H1 (cell line): ENCODE measurements at regions not wholly inside any gene's neighbourhood (a gene's known extent, or its start where the extent isn't known, plus 50 kb on each side); places are given as distances from the start of the nearest gene placed in this dataset.

Experiments
- CTCF ChIA-PET: fragments of 300-600 bp; sonication (Branson Sonifier 250); formaldehyde crosslinking; loops from one replicate; lab custom pipeline; 2021; ENCODE audit not compliant: partially characterized antibody; lab: Charles Lee
- POLR2A ChIA-PET: fragments of 300-600 bp; sonication (Branson Sonifier 250); formaldehyde crosslinking; loops from one replicate; lab custom pipeline; 2021; ENCODE audit warnings: inconsistent platforms; ENCODE audit not compliant: partially characterized antibody; lab: Charles Lee
- DNase-seq, 2 experiments: peaks; one replicate each; pipeline versions ENCODE4 v3.0.0 to v3.0.0-alpha.2; 2010 to 2022; ENCODE audit warnings: low spot score in 2 of 2, low read depth in 1 of 2, mixed read lengths in 1 of 2
- FAIRE-seq: peaks from 2 replicates; lab custom pipeline; 2011; peaks lifted over from hg19 to GRCh38; lab: Jason Lieb, UNC
- H2AFZ ChIP-seq: 2 replicates; pipeline ENCODE4 v1.8.1; 2012; ENCODE audit warnings: low read length, inconsistent platforms
- H2AK5ac ChIP-seq: 2 replicates; pipeline ENCODE4 v1.6.1; 2013; ENCODE audit warnings: low read depth, low read length
- H2BK120ac ChIP-seq: replicated peaks from 2 replicates; pipeline ENCODE3; 2013; ENCODE audit warnings: low read depth, low read length, inconsistent platforms
- H2BK12ac ChIP-seq: 2 replicates; pipeline ENCODE4 v1.6.1; 2013; ENCODE audit warnings: low read depth, low read length
- H2BK15ac ChIP-seq: 2 replicates; pipeline ENCODE4 v1.6.1; 2013; ENCODE audit warnings: low read length
- H2BK20ac ChIP-seq: 2 replicates; pipeline ENCODE4 v1.6.1; 2013; ENCODE audit warnings: low read length
- H2BK5ac ChIP-seq: 2 replicates; pipeline ENCODE4 v1.6.1; 2013; ENCODE audit warnings: low read depth, low read length
- H3K14ac ChIP-seq: 2 replicates; pipeline ENCODE4 v1.6.1; 2013; ENCODE audit warnings: inconsistent platforms; ENCODE audit not compliant: insufficient read length
- H3K18ac ChIP-seq: 2 replicates; pipeline ENCODE4 v1.6.1; 2013; ENCODE audit warnings: low read length; ENCODE audit errors: extremely low read depth
- H3K23ac ChIP-seq: 2 replicates; pipeline ENCODE4 v1.6.1; 2013; ENCODE audit warnings: inconsistent platforms; ENCODE audit not compliant: insufficient read length
- H3K23me2 ChIP-seq: 2 replicates; pipeline ENCODE4 v1.6.1; 2013; ENCODE audit warnings: low read depth, low read length
- H3K27ac ChIP-seq: 2 replicates; pipeline ENCODE4 v1.6.1; 2011; ENCODE audit warnings: low read depth, low read length, inconsistent platforms
- H3K27me3 ChIP-seq, 4 experiments: replicated peaks in 1 of 4; 1 replicate in 1 of 4; 2 replicates in 3 of 4; pipeline versions ENCODE4 v1.6.1 to v1.8.1; 2011 to 2013; ENCODE audit warnings: low read length in 3 of 4, mild to moderate bottlenecking in 3 of 4, inconsistent platforms in 2 of 4, mixed read lengths in 2 of 4, moderate library complexity in 1 of 4; ENCODE audit not compliant: control insufficient read depth in 3 of 4, insufficient read depth in 3 of 4; ENCODE audit errors: extremely low read depth in 1 of 4
- H3K36me3 ChIP-seq, 4 experiments: 2 replicates each; pipeline versions ENCODE4 v1.6.1 to v1.8.1; 2011 to 2013; ENCODE audit warnings: mild to moderate bottlenecking in 4 of 4, low read length in 3 of 4, moderate library complexity in 2 of 4, control low read depth in 1 of 4, inconsistent platforms in 1 of 4; ENCODE audit not compliant: insufficient read depth in 4 of 4, control insufficient read depth in 2 of 4
- H3K4ac ChIP-seq: replicated peaks from 2 replicates; pipeline ENCODE3; 2013; ENCODE audit warnings: low read length, low read depth, mixed read lengths, inconsistent platforms; ENCODE audit not compliant: insufficient read length
- H3K4me1 ChIP-seq, 4 experiments: replicated peaks in 1 of 4; 1 replicate in 1 of 4; 2 replicates in 3 of 4; pipeline versions ENCODE4 v1.6.1 to v1.8.1; 2011 to 2013; ENCODE audit warnings: low read length in 3 of 4, inconsistent platforms in 2 of 4, mixed read lengths in 1 of 4; ENCODE audit not compliant: insufficient read depth in 4 of 4, control insufficient read depth in 3 of 4
- H3K4me2 ChIP-seq, 2 experiments: 2 replicates each; pipeline versions ENCODE4 v1.6.1 to v1.8.1; 2011 to 2013; ENCODE audit warnings: low read depth in 2 of 2, low read length in 2 of 2, control low read depth in 1 of 2, inconsistent platforms in 1 of 2, mild to moderate bottlenecking in 1 of 2; ENCODE audit not compliant: insufficient read depth in 1 of 2
- H3K4me3 ChIP-seq, 4 experiments: fragments of 200-600, 300-600 bp in 1 of 4; sonication (generic), shearing (Covaris generic), sonication (Bioruptor Twin) in 1 of 4; 2 replicates each; pipeline versions ENCODE4 v1.5.1 to v1.8.1; 2011 to 2016; ENCODE audit warnings: low read length in 4 of 4, low read depth in 3 of 4, control low read depth in 2 of 4, inconsistent platforms in 2 of 4, mild to moderate bottlenecking in 2 of 4, mixed read lengths in 1 of 4, moderate library complexity in 1 of 4; ENCODE audit not compliant: insufficient read depth in 2 of 4; ENCODE audit errors: extremely low read depth in 1 of 4
- H3K56ac ChIP-seq: replicated peaks from 2 replicates; pipeline ENCODE3; 2013; ENCODE audit warnings: low read depth, mild to moderate bottlenecking, mixed read lengths, low read length, inconsistent platforms; ENCODE audit not compliant: insufficient read length
- H3K79me1 ChIP-seq: 2 replicates; pipeline ENCODE4 v1.6.1; 2013; ENCODE audit warnings: low read depth, low read length, control low read depth
- H3K79me2 ChIP-seq, 2 experiments: 2 replicates each; pipeline versions ENCODE4 v1.6.1 to v1.8.1; 2012 to 2013; ENCODE audit warnings: low read length in 2 of 2, mild to moderate bottlenecking in 2 of 2, inconsistent platforms in 1 of 2; ENCODE audit not compliant: insufficient read depth in 2 of 2, control insufficient read depth in 1 of 2
- H3K9ac ChIP-seq, 4 experiments: replicated peaks in 1 of 4; 1 replicate in 1 of 4; 2 replicates in 3 of 4; pipeline versions ENCODE4 v1.6.1 to v1.8.1; 2011 to 2013; ENCODE audit warnings: low read depth in 3 of 4, low read length in 3 of 4, control low read depth in 2 of 4, mild to moderate bottlenecking in 2 of 4, moderate library complexity in 2 of 4, inconsistent platforms in 1 of 4; ENCODE audit errors: extremely low read depth in 1 of 4
- H3K9me3 ChIP-seq, 2 experiments: 2 replicates each; pipeline versions ENCODE4 v1.6.1 to v1.8.1; 2012 to 2013; ENCODE audit warnings: mild to moderate bottlenecking in 2 of 2, moderate library complexity in 2 of 2, control low read depth in 1 of 2, inconsistent platforms in 1 of 2, low read depth in 1 of 2, low read length in 1 of 2, mixed read lengths in 1 of 2; ENCODE audit not compliant: insufficient read depth in 2 of 2
- H4K20me1 ChIP-seq, 2 experiments: replicated peaks in 1 of 2; 2 replicates each; pipeline versions ENCODE3 to v1.8.1; 2011 to 2013; ENCODE audit warnings: inconsistent platforms in 2 of 2, low read length in 2 of 2, mild to moderate bottlenecking in 1 of 2; ENCODE audit not compliant: insufficient read depth in 2 of 2, control insufficient read depth in 1 of 2
- H4K5ac ChIP-seq: 2 replicates; pipeline ENCODE4 v1.6.1; 2013; ENCODE audit warnings: low read length, low read depth, mixed read lengths, inconsistent platforms; ENCODE audit not compliant: insufficient read length
- H4K8ac ChIP-seq: 2 replicates; pipeline ENCODE4 v1.8.0; 2013; ENCODE audit warnings: mild to moderate bottlenecking, moderate library complexity, low read length, inconsistent platforms; ENCODE audit not compliant: insufficient read depth; ENCODE audit errors: extremely low read depth
- H4K91ac ChIP-seq: replicated peaks from 2 replicates; pipeline ENCODE3; 2013; ENCODE audit warnings: low read length, mixed read lengths, inconsistent platforms; ENCODE audit not compliant: insufficient read length
- BACH1 ChIP-seq: IDR thresholded peaks from 2 replicates; pipeline ENCODE4 v1.6.1; 2012; ENCODE audit warnings: low read length, improper control_type of control experiment
- BRCA1 ChIP-seq: IDR thresholded peaks from 2 replicates; pipeline ENCODE4 v1.6.1; 2012; ENCODE audit warnings: low read depth, low read length, improper control_type of control experiment
- CHD2 ChIP-seq: IDR thresholded peaks from 2 replicates; pipeline ENCODE4 v1.6.1; 2012; ENCODE audit warnings: low read length, improper control_type of control experiment
- CTBP2 ChIP-seq: IDR thresholded peaks from 2 replicates; pipeline ENCODE4 v1.7.0; 2011; ENCODE audit warnings: borderline replicate concordance, mild to moderate bottlenecking, moderate library complexity, mixed read lengths, low read length; ENCODE audit not compliant: insufficient read depth, insufficient read length
- FOSL1 ChIP-seq: IDR thresholded peaks from 2 replicates; pipeline ENCODE4 v1.6.1; 2011; ENCODE audit warnings: mild to moderate bottlenecking, low read depth, low read length, moderate library complexity; ENCODE audit not compliant: insufficient read depth
- MAFK ChIP-seq: IDR thresholded peaks from 2 replicates; pipeline ENCODE4 v1.6.1; 2012; ENCODE audit warnings: low read depth, mild to moderate bottlenecking, improper control_type of control experiment, low read length
- NRF1 ChIP-seq: IDR thresholded peaks from 2 replicates; pipeline ENCODE4 v1.6.1; 2011; ENCODE audit warnings: mild to moderate bottlenecking, low read depth, low read length, improper control_type of control experiment
- RBBP5 ChIP-seq: IDR thresholded peaks from 2 replicates; pipeline ENCODE4 v1.7.1; 2012; ENCODE audit warnings: low read depth, mild to moderate bottlenecking, inconsistent platforms, low read length, moderate library complexity, borderline replicate concordance
- RXRA ChIP-seq: IDR thresholded peaks from 2 replicates; pipeline ENCODE4 v1.6.1; 2011; ENCODE audit warnings: low read depth, mild to moderate bottlenecking, low read length, moderate library complexity; ENCODE audit not compliant: insufficient read depth
- SIN3A ChIP-seq, 2 experiments: IDR thresholded peaks in 1 of 2; conservative IDR thresholded peaks in 1 of 2; 2 replicates each; pipeline ENCODE4 v1.6.1; 2011 to 2012; ENCODE audit warnings: low read length in 2 of 2, improper control_type of control experiment in 1 of 2, low read depth in 1 of 2, mild to moderate bottlenecking in 1 of 2
- SP2 ChIP-seq: IDR thresholded peaks from 2 replicates; pipeline ENCODE4 v1.6.1; 2012; ENCODE audit warnings: mild to moderate bottlenecking, low read length, inconsistent platforms
- TAF7 ChIP-seq: optimal IDR thresholded peaks from 2 replicates; pipeline ENCODE3; 2011; ENCODE audit warnings: low read depth, mild to moderate bottlenecking, inconsistent platforms, low read length, moderate library complexity, borderline replicate concordance
- TCF12 ChIP-seq: IDR thresholded peaks from 2 replicates; pipeline ENCODE4 v1.6.1; 2011; ENCODE audit warnings: low read depth, mild to moderate bottlenecking, low read length
- WGBS, 2 experiments: shearing (Covaris generic) in 1 of 2; methylation state at CpG; one replicate each; pipeline versions ENCODE4 v1.1.6 to v1.1.7; 2013 to 2015; ENCODE audit warnings: low lambda C conversion rate in 2 of 2, mixed read lengths in 2 of 2, inconsistent platforms in 1 of 2, low coverage in 1 of 2, missing lambda C conversion rate in 1 of 2; ENCODE audit not compliant: insufficient replicate concordance in 2 of 2, insufficient coverage in 1 of 2, insufficient read length in 1 of 2; ENCODE audit errors: extremely low coverage in 1 of 2, missing lambda C conversion rate in 1 of 2; 5-methylcytosine and 5-hydroxymethylcytosine counted together
- TF ChIP-seq, protein P1 (sequence below): IDR thresholded peaks from 2 replicates; pipeline ENCODE4 v1.6.1; 2012; ENCODE audit warnings: inconsistent platforms
- TF ChIP-seq, protein P2 (sequence below): IDR thresholded peaks from 2 replicates; pipeline ENCODE4 v1.6.1; 2011; ENCODE audit warnings: low read depth, mild to moderate bottlenecking, low read length; ENCODE audit not compliant: insufficient read depth

DNA sequence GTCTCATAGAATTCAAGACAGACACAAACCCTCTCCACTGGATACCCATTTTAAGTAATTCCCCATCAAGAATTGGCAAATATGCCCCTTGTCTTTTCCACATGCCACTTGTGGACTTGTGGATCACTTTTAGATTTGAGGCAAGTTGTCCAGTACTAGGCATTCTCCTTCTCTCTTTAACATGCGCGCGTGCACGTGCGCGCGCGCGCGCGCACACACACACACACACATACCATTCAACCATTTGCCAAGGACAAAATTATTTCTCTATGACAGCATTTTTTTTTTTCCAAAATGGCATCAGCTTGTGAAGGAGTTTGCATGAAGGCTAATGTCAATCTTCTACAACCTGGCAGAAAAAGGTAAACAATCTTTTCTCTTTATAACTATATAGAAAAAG lies 1325.7 kb upstream of the IGFBP7 start:
- H2BK12ac ChIP-seq = no peak overlapping the region
- 97% methylated on average over 11 of the region's 11 CpGs; no CpG with 5 or more reads in 1 of the 2 experiments for WGBS, 2 experiments
- TF ChIP-seq FOSL1 (no peak), TAF7 (no peak), BRCA1 (no peak), BACH1 (no peak), SIN3A (conservative IDR thresholded peaks at IDR 0.05 in 1 of 2, IDR thresholded peaks at IDR 0.05 in 1 of 2; ENCODE audit: low read depth in 1 of 2, low read length in 2 of 2) (no peak), CTBP2 (no peak), RBBP5 (no peak), TCF12 (no peak), CHD2 (no peak), SP2 (no peak), MAFK (no peak), NRF1 (no peak), RXRA (no peak)
- TF ChIP-seq, protein P1, sequence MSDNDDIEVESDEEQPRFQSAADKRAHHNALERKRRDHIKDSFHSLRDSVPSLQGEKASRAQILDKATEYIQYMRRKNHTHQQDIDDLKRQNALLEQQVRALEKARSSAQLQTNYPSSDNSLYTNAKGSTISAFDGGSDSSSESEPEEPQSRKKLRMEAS = no peak
- TF ChIP-seq, protein P2, sequence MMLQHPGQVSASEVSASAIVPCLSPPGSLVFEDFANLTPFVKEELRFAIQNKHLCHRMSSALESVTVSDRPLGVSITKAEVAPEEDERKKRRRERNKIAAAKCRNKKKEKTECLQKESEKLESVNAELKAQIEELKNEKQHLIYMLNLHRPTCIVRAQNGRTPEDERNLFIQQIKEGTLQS = no peak

More for the DNA sequence above, 1325.7 kb upstream of the IGFBP7 start:
- Histone ChIP-seq H3K36me3 (no peaks in the 10 kb centered on the region; a peak in 1 of 8 replicates), H3K27me3 (no peaks in the 10 kb centered on the region), H3K9me3 (peaks cover 10 to 11% of the 10 kb centered on the region in 2 experiments; a peak in 1 of 4 replicates), H3K23ac (no peak overlapping the region), H3K18ac (no peak overlapping the region), H3K4me3 (no peak overlapping the region), H2BK5ac (no peak overlapping the region), H3K79me1 (no peaks in the 10 kb centered on the region), H4K5ac (no peak overlapping the region), H2BK20ac (no peak overlapping the region), H3K14ac (no peak overlapping the region), H4K8ac (no peak overlapping the region), H2BK120ac (no peak overlapping the region), H3K79me2 (no peaks in the 10 kb centered on the region), H3K9ac (no peak overlapping the region), H2AK5ac (no peak overlapping the region), H4K20me1 (no peaks in the 10 kb centered on the region), H3K56ac (no peak overlapping the region), H4K91ac (no peak overlapping the region), H3K23me2 (no peaks in the 10 kb centered on the region; the same call in 1 of the 2 replicates), H3K4me2 (no peak overlapping the region), H3K27ac (no peak overlapping the region), H2AFZ (no peak overlapping the region), H2BK15ac (no peak overlapping the region), H3K4me1 (no peaks in the 10 kb centered on the region), H3K4ac (no peak overlapping the region)
- CTCF ChIA-PET = no interaction called here
- POLR2A ChIA-PET = no interaction called here
- no peak for FAIRE-seq
- DNase-seq = no peak
